Tibial nerve (tissue), 3 donors: ENCODE measurements at regions not wholly inside any gene's neighbourhood (a gene's known extent, or its start where the extent isn't known, plus 50 kb on each side); places are given as distances from the start of the nearest gene placed in this dataset.

Source experiments
- POLR2A ChIP-seq, 2 donors: fragments of 450-650 bp; IDR thresholded peaks; one replicate each; pipeline ENCODE4 v1.6.1; 2017; ENCODE audit warnings: antibody characterized with exemption in 2 of 2, mild to moderate bottlenecking in 2 of 2, moderate library complexity in 2 of 2
- TF ChIP-seq, protein P1 (sequence below), 5 experiments: fragments of 200-600 bp in 3 of 5; fragments of 450-650 bp in 2 of 5; sonication (generic) in 3 of 5; IDR thresholded peaks; one replicate each; pipeline ENCODE4 v1.5.1; 2016 to 2019; ENCODE audit warnings: antibody characterized with exemption in 5 of 5, mild to moderate bottlenecking in 3 of 5, moderate library complexity in 2 of 5

- TF ChIP-seq, protein P1, sequence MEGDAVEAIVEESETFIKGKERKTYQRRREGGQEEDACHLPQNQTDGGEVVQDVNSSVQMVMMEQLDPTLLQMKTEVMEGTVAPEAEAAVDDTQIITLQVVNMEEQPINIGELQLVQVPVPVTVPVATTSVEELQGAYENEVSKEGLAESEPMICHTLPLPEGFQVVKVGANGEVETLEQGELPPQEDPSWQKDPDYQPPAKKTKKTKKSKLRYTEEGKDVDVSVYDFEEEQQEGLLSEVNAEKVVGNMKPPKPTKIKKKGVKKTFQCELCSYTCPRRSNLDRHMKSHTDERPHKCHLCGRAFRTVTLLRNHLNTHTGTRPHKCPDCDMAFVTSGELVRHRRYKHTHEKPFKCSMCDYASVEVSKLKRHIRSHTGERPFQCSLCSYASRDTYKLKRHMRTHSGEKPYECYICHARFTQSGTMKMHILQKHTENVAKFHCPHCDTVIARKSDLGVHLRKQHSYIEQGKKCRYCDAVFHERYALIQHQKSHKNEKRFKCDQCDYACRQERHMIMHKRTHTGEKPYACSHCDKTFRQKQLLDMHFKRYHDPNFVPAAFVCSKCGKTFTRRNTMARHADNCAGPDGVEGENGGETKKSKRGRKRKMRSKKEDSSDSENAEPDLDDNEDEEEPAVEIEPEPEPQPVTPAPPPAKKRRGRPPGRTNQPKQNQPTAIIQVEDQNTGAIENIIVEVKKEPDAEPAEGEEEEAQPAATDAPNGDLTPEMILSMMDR (IDR thresholded peaks at IDR 0.05), result no peak
- TF ChIP-seq POLR2A (IDR thresholded peaks at IDR 0.05), result no peak
Measured at GRCh38 chr18:54466248-54467005, 108.7 kb downstream of the C18orf54 start.
